Panc1 (cell line): ENCODE measurements at regions not wholly inside any gene's neighbourhood (a gene's known extent, or its start where the extent isn't known, plus 50 kb on each side); places are given as distances from the start of the nearest gene placed in this dataset.

Experiments used
- ATAC-seq: fragments of 200-7000 bp; cut with Tn5 transposase; 2 replicates; pipeline ENCODE4 v1.9.1; 2020; ENCODE audit warnings: mild to moderate bottlenecking, moderate library complexity
- BruUV-seq: library from RNA; stranded (reverse); fragments of 400-500 nt; replicated peaks from 2 replicates; lab custom pipeline; 2021; lab: Mats Ljungman, UMichigan
- CTCF ChIA-PET: fragments of 300-600 bp; sonication (Branson Sonifier 250); formaldehyde crosslinking; loops from one replicate; lab custom pipeline; 2022; ENCODE audit warnings: antibody characterized with exemption; lab: Charles Lee
- POLR2A ChIA-PET: fragments of 300-600 bp; sonication (Branson Sonifier 250); formaldehyde crosslinking; loops from one replicate; lab custom pipeline; 2022; ENCODE audit warnings: antibody characterized with exemption; lab: Charles Lee
- DNase-seq: peaks from one replicate; pipeline ENCODE4 v3.0.0-alpha.2; 2010; ENCODE audit warnings: low read depth, low spot score
- H3K27ac ChIP-seq: 2 replicates; pipeline ENCODE4 v1.5.1; 2011; ENCODE audit warnings: mild to moderate bottlenecking, low read length, inconsistent platforms
- H3K27me3 ChIP-seq: fragments of 200-500 bp; sonication (Bioruptor generic); 2 replicates; pipeline ENCODE4 v1.6.0; 2014; ENCODE audit warnings: low read length, inconsistent platforms; ENCODE audit not compliant: control insufficient read depth, insufficient read depth
- H3K36me3 ChIP-seq: fragments of 200-500 bp; sonication (Bioruptor generic); 2 replicates; pipeline ENCODE4 v1.5.1; 2014; ENCODE audit warnings: inconsistent platforms, mild to moderate bottlenecking, low read length, moderate library complexity; ENCODE audit not compliant: control insufficient read depth, insufficient read depth
- H3K4me1 ChIP-seq: 2 replicates; pipeline ENCODE4 v1.5.1; 2011; ENCODE audit warnings: inconsistent platforms, mild to moderate bottlenecking, low read length, moderate library complexity; ENCODE audit not compliant: control insufficient read depth, insufficient read depth
- H3K4me3 ChIP-seq, 2 experiments: 2 replicates each; pipeline ENCODE4 v1.5.1; 2011 to 2012; ENCODE audit warnings: low read depth in 2 of 2, low read length in 2 of 2, mild to moderate bottlenecking in 2 of 2, inconsistent platforms in 1 of 2, moderate library complexity in 1 of 2
- H3K9me3 ChIP-seq: fragments of 200-500 bp; sonication (Bioruptor generic); 2 replicates; pipeline ENCODE4 v1.5.1; 2014; ENCODE audit warnings: low read depth, mild to moderate bottlenecking, inconsistent platforms, low read length, moderate library complexity; ENCODE audit not compliant: control insufficient read depth, insufficient read depth
- POLR2AphosphoS5 ChIP-seq: IDR thresholded peaks from 2 replicates; pipeline ENCODE4 v1.6.1; 2012; ENCODE audit warnings: mild to moderate bottlenecking, low read depth, low read length, moderate library complexity
- SIN3A ChIP-seq: IDR thresholded peaks from 2 replicates; pipeline ENCODE4 v1.6.1; 2012; ENCODE audit warnings: low read depth, mild to moderate bottlenecking, low read length, moderate library complexity, borderline replicate concordance; ENCODE audit not compliant: insufficient read depth
- TCF7L2 ChIP-seq: IDR thresholded peaks from 2 replicates; pipeline ENCODE4 v1.6.1; 2011; ENCODE audit warnings: mild to moderate bottlenecking, low read depth, low read length, inconsistent platforms
- in situ Hi-C: cut with HindIII; loops from 2 replicates; pipeline ENCODE4 v1.10.0; 2016; ENCODE audit warnings: low sequenced_read_pairs, low pct_unique_long_range_greater_than_20kb
- intact Hi-C: fragments of 100-400 bp; cut with micrococcal nuclease; formaldehyde crosslinking; loops from one replicate; pipeline ENCODE4 v1.10.0; 2022; ENCODE audit not compliant: unreplicated experiment
- TF ChIP-seq, protein P1 (sequence below), 2 experiments: IDR thresholded peaks; 2 replicates each; pipeline ENCODE4 v1.6.1; 2011 to 2012; ENCODE audit warnings: low read depth in 2 of 2, control low read depth in 1 of 2, low read length in 1 of 2, mild to moderate bottlenecking in 1 of 2, moderate library complexity in 1 of 2; ENCODE audit not compliant: insufficient read depth in 1 of 2
- TF ChIP-seq, protein P2 (sequence below): fragments of 450-650 bp; IDR thresholded peaks from 2 replicates; pipeline ENCODE4 v1.5.1; 2017; ENCODE audit warnings: mild to moderate bottlenecking

DNA sequence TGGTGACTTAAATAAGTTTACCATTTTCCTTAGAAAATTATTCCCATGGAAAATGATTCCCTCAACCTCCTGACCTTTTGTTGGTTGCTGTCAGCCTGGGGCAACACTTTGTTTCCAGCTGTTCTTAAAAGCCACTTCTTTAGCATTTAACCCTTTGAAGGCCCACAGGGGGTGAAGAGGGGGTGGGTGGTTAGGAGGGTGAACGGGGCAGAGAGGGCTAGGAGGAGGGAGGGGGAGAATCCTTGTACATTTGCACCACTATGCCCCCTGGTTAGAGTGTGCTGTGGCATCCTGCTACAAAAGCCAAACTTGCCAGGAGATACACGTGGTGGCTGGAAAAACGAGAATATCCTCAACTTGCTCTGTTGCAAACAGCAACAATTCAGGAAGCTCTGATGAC, 273.2 kb upstream of the RGMA start:
- intact Hi-C loops (no loop called here), in situ Hi-C loops (no loop called here)
- H3K27ac ChIP-seq: no peak overlapping the region
- no peaks in the 10 kb centered on the region for H3K4me1 ChIP-seq
- DNase-seq: no peak
- no peak for TF ChIP-seq SIN3A
- TF ChIP-seq, protein P1, sequence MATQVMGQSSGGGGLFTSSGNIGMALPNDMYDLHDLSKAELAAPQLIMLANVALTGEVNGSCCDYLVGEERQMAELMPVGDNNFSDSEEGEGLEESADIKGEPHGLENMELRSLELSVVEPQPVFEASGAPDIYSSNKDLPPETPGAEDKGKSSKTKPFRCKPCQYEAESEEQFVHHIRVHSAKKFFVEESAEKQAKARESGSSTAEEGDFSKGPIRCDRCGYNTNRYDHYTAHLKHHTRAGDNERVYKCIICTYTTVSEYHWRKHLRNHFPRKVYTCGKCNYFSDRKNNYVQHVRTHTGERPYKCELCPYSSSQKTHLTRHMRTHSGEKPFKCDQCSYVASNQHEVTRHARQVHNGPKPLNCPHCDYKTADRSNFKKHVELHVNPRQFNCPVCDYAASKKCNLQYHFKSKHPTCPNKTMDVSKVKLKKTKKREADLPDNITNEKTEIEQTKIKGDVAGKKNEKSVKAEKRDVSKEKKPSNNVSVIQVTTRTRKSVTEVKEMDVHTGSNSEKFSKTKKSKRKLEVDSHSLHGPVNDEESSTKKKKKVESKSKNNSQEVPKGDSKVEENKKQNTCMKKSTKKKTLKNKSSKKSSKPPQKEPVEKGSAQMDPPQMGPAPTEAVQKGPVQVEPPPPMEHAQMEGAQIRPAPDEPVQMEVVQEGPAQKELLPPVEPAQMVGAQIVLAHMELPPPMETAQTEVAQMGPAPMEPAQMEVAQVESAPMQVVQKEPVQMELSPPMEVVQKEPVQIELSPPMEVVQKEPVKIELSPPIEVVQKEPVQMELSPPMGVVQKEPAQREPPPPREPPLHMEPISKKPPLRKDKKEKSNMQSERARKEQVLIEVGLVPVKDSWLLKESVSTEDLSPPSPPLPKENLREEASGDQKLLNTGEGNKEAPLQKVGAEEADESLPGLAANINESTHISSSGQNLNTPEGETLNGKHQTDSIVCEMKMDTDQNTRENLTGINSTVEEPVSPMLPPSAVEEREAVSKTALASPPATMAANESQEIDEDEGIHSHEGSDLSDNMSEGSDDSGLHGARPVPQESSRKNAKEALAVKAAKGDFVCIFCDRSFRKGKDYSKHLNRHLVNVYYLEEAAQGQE (IDR thresholded peaks at IDR 0.05; ENCODE audit: insufficient read depth in 1 of 2, low read depth in 2 of 2, low read length in 1 of 2): no peak
- TF ChIP-seq, protein P2, sequence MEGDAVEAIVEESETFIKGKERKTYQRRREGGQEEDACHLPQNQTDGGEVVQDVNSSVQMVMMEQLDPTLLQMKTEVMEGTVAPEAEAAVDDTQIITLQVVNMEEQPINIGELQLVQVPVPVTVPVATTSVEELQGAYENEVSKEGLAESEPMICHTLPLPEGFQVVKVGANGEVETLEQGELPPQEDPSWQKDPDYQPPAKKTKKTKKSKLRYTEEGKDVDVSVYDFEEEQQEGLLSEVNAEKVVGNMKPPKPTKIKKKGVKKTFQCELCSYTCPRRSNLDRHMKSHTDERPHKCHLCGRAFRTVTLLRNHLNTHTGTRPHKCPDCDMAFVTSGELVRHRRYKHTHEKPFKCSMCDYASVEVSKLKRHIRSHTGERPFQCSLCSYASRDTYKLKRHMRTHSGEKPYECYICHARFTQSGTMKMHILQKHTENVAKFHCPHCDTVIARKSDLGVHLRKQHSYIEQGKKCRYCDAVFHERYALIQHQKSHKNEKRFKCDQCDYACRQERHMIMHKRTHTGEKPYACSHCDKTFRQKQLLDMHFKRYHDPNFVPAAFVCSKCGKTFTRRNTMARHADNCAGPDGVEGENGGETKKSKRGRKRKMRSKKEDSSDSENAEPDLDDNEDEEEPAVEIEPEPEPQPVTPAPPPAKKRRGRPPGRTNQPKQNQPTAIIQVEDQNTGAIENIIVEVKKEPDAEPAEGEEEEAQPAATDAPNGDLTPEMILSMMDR: no peak
- no peak for TF ChIP-seq TCF7L2
- TF ChIP-seq POLR2AphosphoS5: no peak
- H3K9me3 ChIP-seq: no peaks in the 10 kb centered on the region
- H3K4me3 ChIP-seq: no peak overlapping the region
- no TSS peak for BruUV-seq
- ChIA-PET POLR2A (no interaction called here), CTCF (no interaction called here)
- no peak for ATAC-seq
- no peaks in the 10 kb centered on the region for H3K27me3 ChIP-seq
- H3K36me3 ChIP-seq: no peaks in the 10 kb centered on the region

DNA sequence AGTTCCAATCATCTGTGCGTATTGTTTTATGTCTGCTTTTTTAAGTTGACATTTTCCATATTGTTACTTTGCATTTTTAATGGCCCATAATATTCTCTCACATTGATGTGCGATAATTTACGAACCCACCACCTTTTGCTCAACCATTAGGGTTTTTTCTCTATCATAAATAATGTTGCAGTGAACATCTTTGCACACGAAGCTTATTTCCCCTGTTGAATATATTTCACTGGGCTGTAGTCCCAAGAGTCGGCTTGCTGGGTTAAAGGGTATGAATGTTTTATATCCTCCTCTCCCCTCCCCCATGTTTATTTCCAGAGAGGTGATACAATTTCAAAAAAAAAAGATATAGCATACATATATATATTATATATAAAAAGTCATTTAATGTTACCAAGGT, 272.7 kb upstream of the RGMA start:
- TF ChIP-seq, protein P1 (IDR thresholded peaks at IDR 0.05; ENCODE audit: insufficient read depth in 1 of 2, low read depth in 2 of 2, low read length in 1 of 2): no peak
- TF ChIP-seq, protein P2: no peak
- TF ChIP-seq POLR2AphosphoS5 (no peak), TCF7L2 (no peak), SIN3A (no peak)
- DNase-seq (no peak), ATAC-seq (no peak)
- ChIA-PET POLR2A (no interaction called here), CTCF (no interaction called here)
- in situ Hi-C loops (no loop called here), intact Hi-C loops (no loop called here)
- no peak overlapping the region for H3K4me3 ChIP-seq
- H3K27me3 ChIP-seq: no peaks in the 10 kb centered on the region
- H3K9me3 ChIP-seq: no peaks in the 10 kb centered on the region
- no TSS peak for BruUV-seq
- H3K27ac ChIP-seq: no peak overlapping the region
- H3K4me1 ChIP-seq: no peaks in the 10 kb centered on the region
- no peaks in the 10 kb centered on the region for H3K36me3 ChIP-seq
